ENCODE measurements at regions not wholly inside any gene's neighbourhood (a gene's known extent, or its start where the extent isn't known, plus 50 kb on each side); places are given as distances from the start of the nearest gene placed in this dataset.

- DNase-seq (ENCODE audit: low read depth) = no peak
These were observed 129.0 kb upstream of the IRX4 start for GRCh38 chr5:2011481-2012411.

GRCh38 chr5:2010940-2011339, 128.2 kb upstream of the IRX4 start:
- no peak for DNase-seq (ENCODE audit: low read depth)

DNA sequence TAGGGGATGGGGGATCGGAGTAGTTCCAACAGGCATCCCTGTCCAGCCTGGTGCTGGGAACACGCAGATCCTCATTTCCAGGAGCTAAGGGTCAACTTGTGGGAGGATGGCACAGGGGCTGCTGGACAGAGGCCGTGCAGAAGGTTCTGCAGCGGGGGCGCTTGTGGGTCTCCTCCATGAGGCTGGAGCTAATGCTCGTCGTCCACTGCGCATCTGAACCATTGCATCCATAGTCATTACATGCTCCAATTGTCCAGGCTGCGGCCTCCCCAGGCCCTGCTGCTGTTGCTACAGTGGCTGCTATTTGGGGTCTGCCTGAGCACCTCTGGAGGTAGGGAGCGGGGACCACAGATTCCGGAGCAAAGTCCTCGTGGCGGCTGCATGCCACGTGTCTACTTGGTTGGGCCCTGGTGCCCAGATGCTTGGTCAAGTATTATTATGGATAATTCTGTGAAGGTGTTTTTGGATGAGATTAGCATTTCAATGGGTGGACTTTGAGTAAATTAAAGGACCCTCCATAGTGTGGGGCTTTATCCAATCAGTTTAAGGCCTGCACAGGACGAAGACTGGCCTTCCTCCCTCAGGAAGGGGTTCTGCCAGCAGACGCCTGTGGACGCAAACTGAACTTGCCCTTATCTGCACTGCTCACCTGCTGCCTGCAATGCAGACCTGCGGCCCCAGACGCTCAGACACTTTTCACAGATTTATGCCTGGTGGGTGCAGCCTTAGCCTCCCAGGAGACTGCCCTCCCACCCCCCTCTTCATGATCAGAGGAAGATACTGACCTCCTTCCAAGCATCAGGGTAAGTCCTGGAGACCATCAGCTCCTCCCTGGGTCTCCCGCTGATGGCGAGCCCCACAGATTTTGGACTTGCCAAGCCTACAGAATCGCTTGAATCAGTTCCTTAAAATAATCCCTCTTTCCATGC, 127.5 kb upstream of the IRX4 start:
- DNase-seq (ENCODE audit: low read depth) = no peak

- DNase-seq (ENCODE audit: low read depth) = no peak
These were observed 126.3 kb upstream of the IRX4 start for GRCh38 chr5:2008851-2009629.

DNA sequence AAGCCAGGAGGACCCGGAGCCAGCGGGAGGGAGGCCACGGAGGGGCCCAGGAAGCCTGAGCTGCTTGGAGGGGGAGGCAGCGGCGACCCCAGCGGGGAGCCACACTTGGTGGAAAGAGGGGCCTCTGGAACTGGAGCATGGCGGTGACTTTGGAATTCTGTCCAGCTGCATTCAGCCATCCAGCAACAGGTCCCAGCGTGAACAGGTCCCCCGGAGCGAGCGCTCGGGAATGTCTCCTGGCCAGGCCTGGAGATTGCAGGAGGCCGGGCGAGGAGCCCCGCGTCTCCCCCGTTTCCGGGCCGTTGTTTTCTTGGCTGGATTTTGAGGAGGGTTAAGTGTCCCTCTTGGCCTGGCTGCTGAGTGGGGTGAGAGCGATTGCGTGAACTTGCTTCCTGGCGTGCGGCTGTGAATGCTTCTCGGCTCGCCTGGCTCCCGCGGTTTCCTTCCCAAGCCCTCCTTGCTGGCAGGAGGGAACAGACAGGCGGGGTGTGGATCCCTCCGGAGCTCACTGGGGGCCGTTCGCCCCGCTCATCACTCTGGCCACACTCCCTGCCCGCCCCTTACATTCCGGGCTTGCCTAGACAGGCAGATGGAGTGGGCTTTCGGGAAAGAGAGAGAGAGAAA, 125.3 kb upstream of the IRX4 start:
- DNase-seq (ENCODE audit: low read depth) = peak; percentile 50

DNA sequence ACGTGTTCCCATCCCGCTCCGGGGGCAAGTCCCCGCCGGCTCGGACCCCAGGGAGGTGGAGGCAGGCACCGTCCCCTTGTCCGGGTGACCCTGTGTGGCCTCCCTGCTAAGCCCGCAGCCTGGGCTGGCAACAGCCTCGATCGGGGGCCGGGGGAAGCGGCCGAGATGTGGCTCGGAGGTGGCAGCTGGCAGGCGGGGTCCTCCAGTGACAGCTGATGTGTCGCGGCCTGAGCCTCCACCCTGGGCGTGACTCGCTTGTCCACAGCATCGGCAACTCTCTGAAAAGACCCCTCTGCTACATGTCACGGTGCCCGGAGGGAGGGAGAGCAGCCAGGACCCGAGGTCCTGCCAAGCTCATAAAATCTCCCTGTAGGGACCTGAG, 124.8 kb upstream of the IRX4 start:
- DNase-seq (ENCODE audit: low read depth) = no peak

DNA sequence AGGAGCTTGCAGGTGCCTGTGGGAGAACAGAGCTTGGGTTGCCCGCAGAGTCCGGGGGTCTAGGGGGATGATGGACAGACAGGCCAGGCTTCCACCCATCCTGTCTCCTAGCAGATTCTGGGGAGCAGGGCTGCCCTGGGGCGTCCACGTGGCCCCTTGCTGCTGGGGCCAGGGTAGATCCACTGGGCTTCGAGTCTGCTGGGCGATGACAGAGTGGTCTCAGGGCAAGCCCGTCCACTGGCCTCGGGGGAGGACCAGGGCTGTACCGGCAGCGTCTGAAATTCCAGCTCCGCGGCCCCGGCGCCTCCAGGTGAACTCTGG, 124.2 kb upstream of the IRX4 start:
- DNase-seq (ENCODE audit: low read depth) = no peak

GRCh38 chr5:2006193-2006970, 123.7 kb upstream of the IRX4 start:
- DNase-seq (ENCODE audit: low read depth) = no peak

GRCh38 chr5:2005101-2006041, 122.6 kb upstream of the IRX4 start:
- no peak for DNase-seq (ENCODE audit: low read depth)

DNA sequence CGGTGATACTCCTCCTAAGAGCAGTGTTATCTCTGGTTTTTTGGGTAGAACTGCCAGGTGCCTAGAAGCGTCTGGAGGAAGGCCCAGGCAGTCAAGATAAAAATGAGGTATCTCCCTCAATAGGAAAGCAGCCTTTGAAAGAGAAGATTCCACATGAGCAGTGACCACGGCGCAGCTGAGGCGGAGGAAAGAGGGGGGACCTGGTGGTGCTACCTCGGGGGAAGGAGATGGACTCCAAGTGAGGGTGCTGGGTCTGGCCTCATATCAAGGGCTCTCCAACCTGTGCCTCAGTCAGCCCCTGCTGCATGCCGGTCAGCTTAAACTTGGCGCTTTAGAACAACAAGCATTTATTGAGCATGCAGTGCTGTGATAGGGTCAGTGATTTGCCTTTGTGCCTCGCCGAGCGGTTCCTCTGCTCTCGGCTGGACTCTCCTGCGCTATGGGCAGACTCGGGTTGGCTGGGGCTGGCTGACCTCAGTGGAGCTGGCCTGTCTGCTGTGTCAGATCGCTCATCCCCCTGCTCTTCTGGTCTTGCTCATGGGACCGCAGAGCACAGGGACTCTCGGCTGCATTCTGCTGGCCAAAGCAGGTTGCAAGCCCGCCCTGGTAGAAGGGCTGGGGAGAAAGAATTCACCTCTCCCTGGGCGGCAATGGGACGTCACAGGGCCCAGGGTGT, 121.1 kb upstream of the IRX4 start:
- DNase-seq (ENCODE audit: low read depth) = no peak

- no peak for DNase-seq (ENCODE audit: low read depth)
These were observed 120.5 kb upstream of the IRX4 start for GRCh38 chr5:2003206-2003605.

DNA sequence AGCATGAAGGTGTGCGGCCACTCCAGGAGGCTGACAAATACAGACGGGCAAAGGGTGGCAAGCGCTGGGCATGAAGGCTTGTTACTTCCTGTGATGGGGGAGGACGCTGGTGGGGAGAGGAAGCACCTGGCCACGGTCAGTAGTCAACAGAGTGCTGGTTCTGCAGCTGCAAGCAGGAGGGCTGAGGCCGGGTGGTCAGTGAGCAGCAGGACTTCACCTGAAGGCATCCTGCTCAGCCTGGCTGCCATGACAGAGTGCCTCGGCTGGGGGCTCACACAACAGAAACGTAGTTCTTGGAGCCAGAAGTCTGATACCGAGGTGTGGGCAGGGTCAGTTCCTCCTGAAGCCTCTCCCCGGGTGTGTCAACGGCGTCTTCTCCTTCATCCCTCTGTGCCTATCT, 118.6 kb upstream of the IRX4 start:
- DNase-seq (ENCODE audit: low read depth) = no peak

DNA sequence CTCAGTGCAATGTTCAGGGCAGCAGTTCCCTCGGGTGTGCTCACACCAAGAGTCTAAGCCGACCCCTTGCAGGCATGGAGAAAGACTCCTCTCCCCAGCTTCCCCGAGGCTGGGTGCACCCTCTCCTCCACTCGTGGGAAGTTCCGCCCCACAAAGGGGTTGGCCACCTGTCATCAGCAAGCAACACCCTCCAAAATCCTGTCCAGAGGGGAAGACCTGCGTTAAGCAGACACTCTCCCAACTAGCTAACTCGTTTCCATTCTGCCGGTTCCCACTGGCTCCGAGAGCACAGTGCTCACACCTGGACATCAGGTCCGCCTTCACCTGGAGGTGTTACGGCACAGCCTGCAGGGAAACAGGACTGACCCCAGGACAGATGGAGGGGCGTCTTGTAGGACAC, 117.9 kb upstream of the IRX4 start:
- DNase-seq (ENCODE audit: low read depth) = no peak

GRCh38 chr5:1999794-2000193, 117.1 kb upstream of the IRX4 start:
- no peak for DNase-seq (ENCODE audit: low read depth)

GRCh38 chr5:1998716-1999317, 116.1 kb upstream of the IRX4 start:
- no peak for DNase-seq (ENCODE audit: low read depth)

DNA sequence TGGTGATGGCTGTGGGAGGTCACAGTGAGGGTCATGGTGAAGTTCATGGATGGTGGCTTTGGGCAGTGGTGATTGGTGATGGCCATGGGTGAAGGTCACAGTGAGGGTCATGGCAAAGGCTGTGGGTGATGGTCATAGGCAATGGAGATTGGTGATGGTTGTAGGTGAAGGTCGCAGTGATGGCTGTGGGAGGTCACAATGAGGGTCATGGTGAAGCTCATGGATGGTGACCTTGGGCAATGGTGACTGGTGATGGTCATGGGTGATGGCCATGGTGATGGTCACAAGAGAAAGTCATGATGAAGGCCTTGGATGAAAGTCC, 115.6 kb upstream of the IRX4 start:
- DNase-seq (ENCODE audit: low read depth) = no peak

DNA sequence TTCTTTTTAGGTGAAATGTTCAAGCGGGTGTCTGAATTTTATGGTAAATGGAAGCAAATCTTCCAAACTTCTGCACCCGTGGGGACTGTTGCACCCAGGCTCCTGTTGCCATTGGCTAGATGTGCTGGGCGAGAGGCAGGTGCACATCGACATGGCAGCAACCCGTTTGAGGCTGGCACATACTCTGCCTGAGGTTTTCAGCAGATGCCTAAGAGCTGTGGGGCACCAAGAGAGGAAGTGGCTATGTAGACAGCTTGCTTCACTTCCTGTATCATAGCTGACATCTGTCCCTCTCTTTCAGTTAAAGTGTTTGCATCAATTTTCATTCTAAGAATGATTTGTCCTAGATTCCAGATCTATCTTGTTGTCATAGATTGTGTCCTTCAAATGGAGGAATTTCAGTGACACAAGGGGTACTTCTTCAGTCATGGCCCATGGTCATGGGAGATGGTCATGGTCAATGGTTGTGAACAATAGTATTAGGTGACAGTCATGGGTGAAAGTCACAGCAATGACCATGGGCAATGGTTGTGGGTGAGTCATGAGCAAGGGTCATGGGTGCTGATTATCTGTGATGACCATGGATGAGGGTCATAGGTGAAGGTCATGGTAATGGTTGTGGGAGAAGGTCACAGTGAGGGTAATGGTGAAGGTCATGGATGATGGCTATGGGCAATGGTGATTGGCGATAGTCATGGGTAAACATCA, 115.1 kb upstream of the IRX4 start:
- DNase-seq (ENCODE audit: low read depth) = no peak

DNA sequence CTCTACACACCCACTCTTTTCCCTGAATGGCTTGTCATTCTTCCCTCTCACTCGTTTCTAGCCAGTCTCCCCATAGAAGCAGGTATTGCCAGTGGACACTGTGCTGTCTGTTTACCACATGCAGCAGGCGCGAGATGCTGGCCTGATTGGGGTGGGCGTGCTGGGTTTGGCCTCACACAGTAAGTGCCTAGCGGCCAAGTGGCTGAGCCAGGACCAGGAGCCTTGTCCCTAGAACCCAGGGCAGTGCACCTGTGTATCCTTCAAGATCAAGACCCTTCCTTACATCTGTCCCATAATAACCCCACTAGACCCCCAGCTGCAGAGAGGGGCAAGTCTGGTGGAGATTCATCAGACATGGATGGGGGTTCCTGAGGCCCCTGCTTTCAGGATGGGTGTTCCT, 112.8 kb upstream of the IRX4 start:
- no peak for DNase-seq (ENCODE audit: low read depth)
